Esophagus squamous epithelium (tissue), 5 donors: ENCODE measurements at regions not wholly inside any gene's neighbourhood (a gene's known extent, or its start where the extent isn't known, plus 50 kb on each side); places are given as distances from the start of the nearest gene placed in this dataset.

Experiments
- DNase-seq: peaks from one replicate; lab custom pipeline; 2025; lab: John Stamatoyannopoulos, UW
- H3K27ac ChIP-seq, 4 donors: fragments of 200-600 bp; sonication (generic); one replicate each; pipeline ENCODE4 v1.5.1; 2016 to 2019; ENCODE audit warnings: mild to moderate bottlenecking in 1 of 4
- H3K27me3 ChIP-seq, 4 donors: fragments of 200-600 bp; sonication (generic); 1 replicate in 3 of 4; 2 replicates in 1 of 4; pipeline versions ENCODE4 v1.5.1 to v1.6.0; 2017 to 2021; ENCODE audit warnings: antibody characterized with exemption in 1 of 4
- H3K36me3 ChIP-seq, 3 donors: fragments of 200-600 bp; sonication (generic); one replicate each; pipeline ENCODE4 v1.5.1; 2016 to 2019
- H3K4me1 ChIP-seq, 3 donors: fragments of 200-600 bp; sonication (generic); one replicate each; pipeline ENCODE4 v1.5.1; 2017 to 2019
- H3K4me3 ChIP-seq, 4 donors: fragments of 200-600 bp; sonication (generic); 1 replicate in 3 of 4; 2 replicates in 1 of 4; pipeline ENCODE4 v1.5.1; 2016 to 2019; ENCODE audit warnings: mild to moderate bottlenecking in 2 of 4, moderate library complexity in 1 of 4
- H3K9me3 ChIP-seq, 3 donors: fragments of 200-600 bp; sonication (generic); one replicate each; pipeline ENCODE4 v1.5.1; 2016 to 2019
- POLR2A ChIP-seq, 4 donors: fragments of 450-650 bp; IDR thresholded peaks; one replicate each; pipeline ENCODE4 v1.6.1; 2017; ENCODE audit warnings: antibody characterized with exemption in 4 of 4, mild to moderate bottlenecking in 4 of 4, moderate library complexity in 3 of 4
- WGBS, 2 donors: methylation state at CpG; one replicate each; pipeline ENCODE4 v1.1.5; 2018; 5-methylcytosine and 5-hydroxymethylcytosine counted together
- intact Hi-C: fragments of 100-400 bp; cut with DNase I; formaldehyde crosslinking; loops from one replicate; pipeline ENCODE4 v1.15.0; 2022
- TF ChIP-seq, protein P1 (sequence below), 6 experiments: fragments of 450-650 bp in 4 of 6; fragments of 200-600 bp in 2 of 6; sonication (generic) in 2 of 6; IDR thresholded peaks; one replicate each; pipeline ENCODE4 v1.5.1; 2016 to 2019; ENCODE audit warnings: antibody characterized with exemption in 6 of 6, mild to moderate bottlenecking in 4 of 6, moderate library complexity in 4 of 6
- donor health status: DM: yes; HTN: yes; CAD: no.

DNA sequence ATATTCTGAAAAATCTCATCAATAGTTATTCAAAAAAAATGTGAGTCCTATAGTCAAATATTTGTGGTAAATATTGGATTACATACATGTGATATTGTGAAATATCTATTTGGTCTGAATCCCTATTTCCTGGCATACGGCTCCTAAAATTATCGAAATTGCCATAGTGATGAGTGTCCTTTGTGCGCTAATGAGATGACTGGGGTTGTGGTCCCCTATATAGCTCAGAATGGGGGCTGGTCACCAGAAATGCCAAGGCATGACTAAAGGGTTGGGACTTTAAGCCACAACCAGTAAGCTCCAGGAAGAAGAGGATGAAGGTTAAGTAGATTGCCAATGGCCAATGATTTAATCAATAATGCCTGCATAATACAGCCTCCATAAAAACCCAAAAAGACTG lies 610.2 kb upstream of the CHRM3 start:
- H3K4me3 ChIP-seq = no peak overlapping the region
- no peaks in the 10 kb centered on the region for H3K27me3 ChIP-seq
- TF ChIP-seq, protein P1, sequence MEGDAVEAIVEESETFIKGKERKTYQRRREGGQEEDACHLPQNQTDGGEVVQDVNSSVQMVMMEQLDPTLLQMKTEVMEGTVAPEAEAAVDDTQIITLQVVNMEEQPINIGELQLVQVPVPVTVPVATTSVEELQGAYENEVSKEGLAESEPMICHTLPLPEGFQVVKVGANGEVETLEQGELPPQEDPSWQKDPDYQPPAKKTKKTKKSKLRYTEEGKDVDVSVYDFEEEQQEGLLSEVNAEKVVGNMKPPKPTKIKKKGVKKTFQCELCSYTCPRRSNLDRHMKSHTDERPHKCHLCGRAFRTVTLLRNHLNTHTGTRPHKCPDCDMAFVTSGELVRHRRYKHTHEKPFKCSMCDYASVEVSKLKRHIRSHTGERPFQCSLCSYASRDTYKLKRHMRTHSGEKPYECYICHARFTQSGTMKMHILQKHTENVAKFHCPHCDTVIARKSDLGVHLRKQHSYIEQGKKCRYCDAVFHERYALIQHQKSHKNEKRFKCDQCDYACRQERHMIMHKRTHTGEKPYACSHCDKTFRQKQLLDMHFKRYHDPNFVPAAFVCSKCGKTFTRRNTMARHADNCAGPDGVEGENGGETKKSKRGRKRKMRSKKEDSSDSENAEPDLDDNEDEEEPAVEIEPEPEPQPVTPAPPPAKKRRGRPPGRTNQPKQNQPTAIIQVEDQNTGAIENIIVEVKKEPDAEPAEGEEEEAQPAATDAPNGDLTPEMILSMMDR (IDR thresholded peaks at IDR 0.05) = no peak
- TF ChIP-seq POLR2A (IDR thresholded peaks at IDR 0.05) = no peak
- WGBS, 2 donors = 86% methylated on average over 3 of the region's 3 CpGs
- DNase-seq = no peak
- no peaks in the 10 kb centered on the region for H3K4me1 ChIP-seq
- intact Hi-C loops = no loop called here
- no peak overlapping the region for H3K27ac ChIP-seq
- no peaks in the 10 kb centered on the region for H3K36me3 ChIP-seq
- no peaks in the 10 kb centered on the region for H3K9me3 ChIP-seq

DNA sequence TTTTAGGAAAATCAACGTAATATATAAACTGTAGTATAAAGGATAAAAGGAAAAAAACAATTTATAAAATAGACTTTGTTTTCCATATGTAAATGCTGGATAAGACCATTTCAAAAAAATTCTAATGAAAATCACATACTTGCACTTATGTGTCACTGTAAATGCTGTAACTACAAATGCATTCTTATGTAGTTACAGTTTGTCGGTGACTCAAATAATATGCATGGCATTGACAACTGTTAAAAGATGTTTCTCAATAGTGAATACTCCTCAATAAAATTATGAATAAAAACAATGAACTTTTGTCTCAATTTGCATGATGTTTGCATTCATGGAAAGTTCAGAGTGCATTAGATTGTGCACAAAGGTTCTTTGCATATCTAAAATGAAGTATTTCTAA lies 614.0 kb upstream of the CHRM3 start:
- Histone ChIP-seq H3K4me1 (no peaks in the 10 kb centered on the region), H3K27me3 (no peaks in the 10 kb centered on the region), H3K36me3 (no peaks in the 10 kb centered on the region), H3K4me3 (no peak overlapping the region), H3K27ac (no peak overlapping the region), H3K9me3 (no peaks in the 10 kb centered on the region)
- intact Hi-C loops = no loop called here
- no peak for TF ChIP-seq POLR2A (IDR thresholded peaks at IDR 0.05)
- TF ChIP-seq, protein P1 (IDR thresholded peaks at IDR 0.05) = no peak
- 82 to 91% methylated on average over 2 of the region's 2 CpGs for WGBS, 2 donors
- DNase-seq = no peak

DNA sequence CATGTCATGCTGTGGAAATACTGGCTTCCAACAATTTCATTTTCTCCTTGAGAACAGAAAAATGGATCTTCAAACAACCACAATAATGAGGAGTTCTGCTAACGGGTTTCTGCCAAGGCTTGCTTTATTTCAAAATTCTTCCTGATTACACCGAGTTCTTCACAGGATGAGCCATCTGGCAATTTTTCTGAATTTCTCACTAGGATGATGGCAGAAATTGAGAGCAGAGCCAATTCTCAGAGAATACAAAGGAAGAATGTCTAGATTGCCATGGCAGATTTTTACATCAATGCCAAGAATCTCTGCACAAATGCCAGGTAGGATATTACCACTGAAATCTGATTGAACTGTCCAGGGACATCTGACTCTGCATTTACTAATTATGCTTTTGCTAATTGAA lies 619.0 kb upstream of the CHRM3 start:
- no peak for DNase-seq
- intact Hi-C loops = no loop called here
- Histone ChIP-seq H3K4me3 (no peak overlapping the region), H3K27me3 (no peaks in the 10 kb centered on the region), H3K36me3 (no peaks in the 10 kb centered on the region), H3K4me1 (no peaks in the 10 kb centered on the region), H3K9me3 (peaks cover 0 to 24% (median 10%) of the 10 kb centered on the region in 3 donors), H3K27ac (no peak overlapping the region)
- TF ChIP-seq POLR2A (IDR thresholded peaks at IDR 0.05) = no peak
- TF ChIP-seq, protein P1 (IDR thresholded peaks at IDR 0.05) = no peak
- WGBS, 2 donors = 29 to 41% methylated on average over 2 of the region's 2 CpGs

DNA sequence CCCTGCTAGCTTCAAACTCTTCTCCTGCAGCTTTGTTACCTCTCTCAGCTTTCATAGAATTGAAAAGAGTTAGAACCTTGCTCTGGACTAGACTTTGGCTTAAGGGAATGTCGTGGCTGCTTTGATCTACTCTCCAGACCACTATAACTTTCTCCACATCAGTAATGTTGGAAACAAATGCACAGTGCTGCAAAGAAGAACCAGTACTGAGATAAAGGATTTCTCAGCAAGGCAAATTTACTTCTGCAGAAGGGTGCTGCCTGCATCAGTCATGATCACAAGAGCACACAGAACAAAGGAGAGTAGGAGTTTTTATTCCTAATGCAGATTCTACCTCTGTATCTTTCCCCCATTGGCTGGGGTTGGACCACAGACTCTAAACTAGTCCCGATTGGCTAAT lies 621.6 kb upstream of the CHRM3 start:
- 61 to 85% methylated on average over 2 of the region's 2 CpGs for WGBS, 2 donors
- no peak for TF ChIP-seq POLR2A (IDR thresholded peaks at IDR 0.05)
- TF ChIP-seq, protein P1 (IDR thresholded peaks at IDR 0.05) = no peak
- peaks cover 0 to 24% (median 10%) of the 10 kb centered on the region in 3 donors for H3K9me3 ChIP-seq
- H3K27me3 ChIP-seq = no peaks in the 10 kb centered on the region
- H3K27ac ChIP-seq = no peak overlapping the region
- DNase-seq = no peak
- H3K36me3 ChIP-seq = no peaks in the 10 kb centered on the region
- intact Hi-C loops = no loop called here
- no peaks in the 10 kb centered on the region for H3K4me1 ChIP-seq
- no peak overlapping the region for H3K4me3 ChIP-seq

DNA sequence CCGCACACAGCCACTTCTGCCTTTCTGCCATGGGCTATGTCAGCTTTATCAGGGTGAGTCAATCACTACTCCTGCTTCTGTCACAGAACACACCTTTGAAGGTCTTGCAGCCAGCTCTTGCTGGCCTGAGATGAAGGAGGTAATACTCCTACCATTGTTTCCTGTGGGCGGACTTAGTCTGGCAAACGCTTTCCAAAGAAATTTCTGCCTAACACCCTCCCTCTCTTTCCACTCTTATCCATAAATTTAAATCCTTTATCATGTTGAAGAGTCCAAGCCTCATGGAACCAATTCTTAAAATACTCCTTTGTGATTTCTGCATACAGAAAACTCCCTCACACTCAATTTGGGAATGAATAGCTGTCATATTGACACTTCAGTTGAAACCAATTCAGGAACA lies 633.1 kb upstream of the CHRM3 start:
- Histone ChIP-seq H3K4me3 (no peak overlapping the region), H3K27me3 (no peaks in the 10 kb centered on the region), H3K4me1 (no peaks in the 10 kb centered on the region), H3K36me3 (no peaks in the 10 kb centered on the region), H3K9me3 (no peaks in the 10 kb centered on the region), H3K27ac (no peak overlapping the region)
- intact Hi-C loops = no loop called here
- TF ChIP-seq POLR2A (IDR thresholded peaks at IDR 0.05) = no peak
- TF ChIP-seq, protein P1 (IDR thresholded peaks at IDR 0.05) = no peak
- 76 to 94% methylated on average over 3 of the region's 3 CpGs for WGBS, 2 donors
- no peak for DNase-seq
